GM21737 (cell line): ENCODE measurements at regions not wholly inside any gene's neighbourhood (a gene's known extent, or its start where the extent isn't known, plus 50 kb on each side); places are given as distances from the start of the nearest gene placed in this dataset.

Experiments used
- ATAC-seq: cut with Tn5 transposase; IDR thresholded peaks from one replicate; pipeline ENCODE4 v1.9.1; 2021; ENCODE audit warnings: mild to moderate bottlenecking, moderate library complexity; ENCODE audit not compliant: unreplicated experiment

- no peak for ATAC-seq
Measured at GRCh38 chr22:22043296-22044078, 60.9 kb upstream of the TOP3B start.

DNA sequence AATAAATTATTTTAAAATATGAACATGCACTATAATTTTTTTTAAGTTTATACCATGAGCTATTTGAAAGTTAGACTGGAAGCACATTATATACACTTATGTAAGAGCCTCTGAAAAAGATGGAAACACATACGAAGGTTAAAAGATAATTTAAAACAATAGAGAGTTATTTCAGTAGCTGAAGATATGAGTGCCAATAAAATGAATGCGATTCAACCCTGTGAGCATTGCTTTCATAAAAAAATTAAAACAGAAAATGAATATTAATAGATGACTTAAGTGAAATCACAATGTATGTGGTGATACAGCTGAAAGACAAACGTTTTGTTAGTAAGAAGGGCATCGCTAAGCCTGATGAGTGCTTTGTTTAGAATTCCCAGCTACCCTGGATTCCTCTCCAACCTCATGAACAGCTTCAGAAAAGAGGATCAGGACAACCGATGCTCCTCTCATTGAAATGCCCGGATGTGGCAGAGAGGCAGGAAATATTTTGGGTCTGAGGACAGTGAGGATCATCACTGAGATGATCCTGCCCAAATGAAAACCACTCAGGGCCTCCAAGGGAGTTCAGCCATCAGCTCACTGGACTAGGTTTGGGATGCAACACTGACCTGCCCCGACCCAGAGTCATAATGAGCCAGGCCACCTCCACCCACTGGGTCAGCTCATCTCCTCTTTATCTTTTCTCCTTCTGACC is 60.2 kb upstream of the TOP3B start:
- ATAC-seq: no peak

GRCh38 chr22:22042009-22042408 is 59.4 kb upstream of the TOP3B start:
- ATAC-seq: no peak

DNA sequence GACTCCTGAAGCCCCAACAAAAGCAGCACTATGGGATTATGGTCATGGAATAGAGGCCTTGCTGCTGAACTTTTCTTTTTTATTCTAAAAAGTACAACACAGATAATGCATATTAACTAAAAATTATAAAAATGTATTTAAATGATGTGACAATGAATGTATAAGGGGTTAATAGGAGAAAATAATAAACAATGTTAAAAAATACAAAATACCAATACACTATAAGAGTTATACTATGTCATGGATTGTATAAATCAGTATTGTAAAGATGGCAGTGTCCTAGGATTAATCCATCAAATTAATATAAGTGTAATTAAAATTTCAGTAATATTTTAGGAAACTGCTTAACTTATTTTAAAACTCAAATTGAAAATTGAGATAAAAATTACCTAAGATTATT is 58.3 kb upstream of the TOP3B start:
- ATAC-seq: no peak

DNA sequence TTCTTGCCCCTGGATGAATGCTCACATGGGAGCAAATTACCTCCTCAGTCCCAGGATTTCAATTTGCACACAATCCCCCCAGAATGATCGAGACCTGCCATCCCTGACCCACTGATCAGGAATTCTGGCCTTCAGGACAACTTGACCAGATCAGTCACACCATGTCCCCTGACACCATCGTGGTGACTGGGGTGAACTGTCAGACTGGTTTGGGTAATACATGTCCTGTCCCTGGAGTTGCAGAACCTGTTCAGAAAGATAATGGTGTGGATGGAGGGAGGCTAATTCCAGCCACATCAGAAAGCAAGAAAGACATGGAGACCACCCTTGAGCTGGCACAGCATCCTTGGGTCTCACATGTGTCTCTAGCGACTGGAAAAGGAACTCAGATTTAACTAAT is 57.9 kb upstream of the TOP3B start:
- ATAC-seq: no peak

DNA sequence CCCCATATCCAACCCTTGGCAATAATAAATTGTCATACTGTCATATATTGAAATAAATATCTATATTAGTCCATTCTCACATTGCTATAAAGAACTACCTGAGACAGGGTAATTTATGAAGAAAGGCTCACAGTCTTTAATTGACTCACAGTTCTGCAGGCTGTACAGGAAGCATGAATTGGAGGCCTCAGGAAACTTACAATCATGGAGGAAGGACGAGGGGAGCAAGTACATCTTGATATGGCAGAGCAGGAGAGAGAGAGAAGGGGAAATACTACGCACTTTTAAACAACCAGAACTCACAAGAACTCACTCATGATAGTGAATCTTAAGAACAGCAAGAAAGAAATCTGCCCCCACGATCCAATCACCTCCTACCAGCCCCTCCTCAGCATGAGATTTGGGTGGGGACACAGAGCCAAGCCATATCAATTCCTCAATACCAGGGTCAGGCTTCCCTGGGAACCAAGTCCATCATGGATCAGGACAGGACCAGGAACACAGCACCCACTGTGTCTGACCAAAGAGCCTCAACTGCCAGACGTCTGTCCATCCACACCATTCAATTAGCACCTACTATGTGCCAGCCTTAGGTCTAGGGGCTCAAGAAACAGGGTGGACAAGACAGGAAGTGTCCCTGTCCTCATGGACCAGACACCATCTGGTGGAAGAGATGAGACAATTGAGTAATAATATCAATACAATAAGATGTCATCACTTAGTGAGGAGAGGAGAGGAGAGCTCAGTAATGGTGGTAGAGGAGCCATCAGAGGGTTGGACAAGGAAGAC is 56.9 kb upstream of the TOP3B start:
- ATAC-seq: no peak

DNA sequence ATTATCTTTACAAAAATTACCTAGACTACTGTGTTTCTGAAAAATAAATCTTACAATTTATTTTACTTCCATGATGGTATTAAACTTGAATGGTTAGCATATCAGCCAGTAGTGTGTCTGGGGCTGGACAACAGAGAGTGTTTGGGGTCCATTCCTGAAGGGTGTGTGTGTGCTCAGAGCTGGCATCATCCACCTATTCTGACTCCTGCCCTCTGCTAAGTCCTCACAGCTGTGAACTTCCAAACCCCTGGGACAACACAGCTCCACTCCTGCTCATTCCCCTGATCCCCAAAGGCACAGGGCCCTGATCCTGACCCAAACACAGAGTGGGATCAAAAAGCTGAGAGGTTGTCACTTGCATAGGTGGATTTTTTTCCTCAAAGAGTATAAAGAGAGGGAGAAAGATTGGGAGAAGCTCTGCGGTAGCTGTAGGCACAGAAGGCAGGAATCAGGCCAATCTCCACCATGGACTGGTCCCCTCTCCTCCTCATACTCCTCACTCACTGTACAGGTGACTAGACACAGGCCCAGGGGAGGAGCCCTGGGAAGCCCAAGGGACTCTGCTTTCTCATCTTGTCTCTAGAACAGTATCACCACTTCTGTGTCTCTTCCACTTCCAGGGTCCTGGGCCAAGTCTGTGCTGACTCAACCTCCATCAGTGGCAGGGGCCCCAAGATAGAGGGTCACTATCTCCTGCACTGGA is 55.7 kb upstream of the TOP3B start:
- no peak for ATAC-seq

- ATAC-seq: no peak
Measured at GRCh38 chr22:22037740-22038139, 55.2 kb upstream of the TOP3B start.

DNA sequence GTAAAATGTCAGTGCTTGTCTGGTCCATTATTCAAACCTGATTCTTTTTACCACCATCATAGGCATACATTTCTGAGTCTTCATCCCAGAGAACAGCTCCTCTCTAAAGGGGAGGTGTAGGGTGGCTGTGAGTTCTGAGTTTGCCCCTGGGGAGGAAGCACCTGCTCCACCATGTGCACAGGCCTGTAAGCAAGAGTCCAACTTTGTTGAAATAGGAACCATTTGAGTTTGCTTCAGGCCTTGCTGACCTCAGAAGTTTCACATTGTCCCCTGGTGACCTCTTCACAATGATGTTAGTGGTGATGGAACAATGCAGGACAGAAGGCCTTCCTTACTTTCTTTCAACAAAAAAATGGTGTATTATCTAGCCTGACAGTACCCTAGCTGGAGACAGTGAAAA is 54.6 kb upstream of the TOP3B start:
- no peak for ATAC-seq

DNA sequence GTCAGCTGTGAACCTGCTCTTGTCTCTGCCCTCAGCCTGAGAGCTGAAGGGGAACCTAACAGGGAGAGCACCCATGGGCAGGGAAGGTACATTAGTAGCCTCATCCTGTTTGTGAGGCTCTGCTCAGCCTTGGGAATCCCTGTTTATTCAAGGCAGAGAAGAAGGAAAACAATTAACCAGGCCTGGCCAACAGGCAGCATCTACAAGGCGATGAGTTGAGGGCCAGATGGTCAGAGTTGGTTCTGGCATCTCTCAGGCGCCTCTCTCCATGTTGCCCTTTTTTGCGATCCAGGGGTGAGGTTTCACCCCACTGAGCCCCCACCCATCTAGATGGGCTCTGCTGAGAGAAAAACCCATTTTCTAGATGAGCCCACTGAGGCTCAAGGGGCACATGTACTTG is 54.0 kb upstream of the TOP3B start:
- ATAC-seq: no peak

DNA sequence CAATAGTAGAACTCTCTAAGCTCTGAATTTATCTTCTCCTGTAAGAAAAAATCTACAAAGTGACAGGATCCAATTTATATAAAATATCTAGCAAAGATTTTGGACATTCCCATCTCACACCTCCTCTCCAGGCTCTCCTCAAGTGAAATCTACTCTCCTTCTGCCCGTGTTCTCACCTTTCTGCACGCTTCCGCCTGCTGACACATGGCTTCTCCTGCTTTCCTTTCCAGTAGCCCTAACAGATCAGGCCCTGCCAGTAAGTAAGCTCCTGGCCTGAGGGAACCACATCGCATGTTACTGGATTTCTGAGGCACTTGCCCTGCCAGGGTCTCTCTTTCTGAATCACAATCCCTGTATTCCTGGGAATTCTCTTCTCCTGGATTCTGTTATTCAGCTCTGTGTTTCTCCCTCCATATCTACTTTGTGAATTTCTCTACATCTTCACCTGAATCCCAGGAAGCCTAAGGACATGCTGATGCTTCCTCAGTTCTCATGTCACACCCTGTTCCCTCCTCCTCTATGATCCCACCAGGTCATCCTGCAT is 53.3 kb upstream of the TOP3B start:
- no peak for ATAC-seq

- no peak for ATAC-seq
Measured at GRCh38 chr22:22035203-22035602, 52.6 kb upstream of the TOP3B start.

GRCh38 chr22:22034469-22035132 is 52.0 kb upstream of the TOP3B start:
- ATAC-seq: no peak

DNA sequence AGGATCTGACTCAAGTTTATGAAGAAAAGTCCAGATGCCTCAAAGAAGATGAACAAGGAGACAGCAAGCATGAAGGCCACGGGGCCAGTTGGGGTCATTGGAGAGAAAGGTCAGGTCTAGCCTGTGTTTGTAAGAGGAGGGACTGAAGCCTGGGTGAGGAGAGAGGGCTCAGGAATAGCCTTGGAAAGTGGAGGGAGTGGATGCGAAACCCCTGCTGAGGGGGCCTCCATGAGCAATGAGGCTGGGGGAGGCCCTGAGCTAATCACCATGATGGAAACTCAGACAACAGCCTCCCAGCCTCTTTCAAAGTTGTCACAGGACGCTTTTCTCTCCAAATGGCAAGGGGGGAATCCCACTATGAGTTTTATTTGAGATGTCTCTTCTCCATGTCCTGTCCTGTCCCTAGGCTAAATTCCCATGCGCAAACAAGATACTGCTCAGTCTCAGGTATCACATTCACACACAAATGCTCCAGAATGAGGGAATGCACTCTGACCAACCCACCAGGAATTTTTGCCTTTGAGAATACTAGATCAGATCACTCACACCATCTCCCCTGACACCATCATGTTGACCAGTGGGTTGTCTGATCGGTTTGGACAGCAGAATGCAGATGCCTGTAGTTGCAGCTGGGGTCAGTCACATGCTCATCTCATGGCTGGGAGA is 51.3 kb upstream of the TOP3B start:
- no peak for ATAC-seq

GRCh38 chr22:22032906-22033802 is 50.6 kb upstream of the TOP3B start:
- ATAC-seq: no peak

GRCh38 chr22:22032099-22032905 is 49.7 kb upstream of the TOP3B start:
- ATAC-seq: no peak
